ENCODE measurements at regions not wholly inside any gene's neighbourhood (a gene's known extent, or its start where the extent isn't known, plus 50 kb on each side); places are given as distances from the start of the nearest gene placed in this dataset.

DNA sequence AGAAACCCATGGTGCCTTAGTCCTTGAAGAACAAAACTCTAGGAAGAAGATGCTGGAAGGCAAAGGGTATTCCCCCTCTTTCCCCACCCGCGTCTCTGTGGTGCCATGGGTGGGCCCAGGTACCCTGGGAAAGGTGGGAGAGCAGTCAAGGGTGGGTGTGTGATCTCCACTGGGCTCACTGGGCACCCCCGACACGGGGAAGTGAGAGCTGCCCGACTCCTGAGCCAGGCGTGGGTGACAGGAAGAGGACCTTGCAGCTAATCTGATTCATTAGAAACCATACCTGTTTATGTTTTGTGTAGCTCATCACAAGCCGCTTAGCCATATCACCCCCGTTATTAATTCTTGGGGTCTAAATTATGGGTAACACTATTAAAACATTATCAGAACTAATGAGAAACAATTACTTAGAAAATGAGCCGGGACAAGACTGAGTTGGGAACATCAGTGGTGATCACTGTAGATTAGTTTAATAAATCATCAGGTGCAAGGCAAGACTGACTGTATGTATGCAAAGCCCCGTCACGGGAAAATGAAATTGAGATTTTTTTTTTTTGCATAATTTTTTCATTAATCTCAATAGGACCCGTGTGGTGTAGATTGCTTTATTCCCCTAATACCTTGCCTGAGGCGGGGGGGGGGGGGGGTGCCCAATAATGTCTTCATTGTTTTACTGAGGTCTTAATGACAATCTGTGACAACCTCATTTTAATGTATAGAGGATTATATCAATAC lies 77.3 kb downstream of the ZIC5 start:
- TF ChIP-seq POLR2AphosphoS5 (IDR thresholded peaks at IDR 0.05; ENCODE audit: low read depth, low read length) (no peak), SIN3A (IDR thresholded peaks at IDR 0.05; ENCODE audit: borderline replicate concordance, insufficient read depth, low read length) (no peak), FOXP2 (optimal IDR thresholded peaks at IDR 0.05; ENCODE audit: borderline replicate concordance, extremely low read depth, extremely low read length, insufficient read depth) (no peak), TAF1 (IDR thresholded peaks at IDR 0.05; ENCODE audit: borderline replicate concordance, insufficient read depth, low read length) (no peak)

- no peak for TF ChIP-seq FOXP2 (optimal IDR thresholded peaks at IDR 0.05; ENCODE audit: borderline replicate concordance, extremely low read depth, extremely low read length, insufficient read depth)
Observed at GRCh38 chr13:99893567-99893966, 78.0 kb downstream of the ZIC5 start.

DNA sequence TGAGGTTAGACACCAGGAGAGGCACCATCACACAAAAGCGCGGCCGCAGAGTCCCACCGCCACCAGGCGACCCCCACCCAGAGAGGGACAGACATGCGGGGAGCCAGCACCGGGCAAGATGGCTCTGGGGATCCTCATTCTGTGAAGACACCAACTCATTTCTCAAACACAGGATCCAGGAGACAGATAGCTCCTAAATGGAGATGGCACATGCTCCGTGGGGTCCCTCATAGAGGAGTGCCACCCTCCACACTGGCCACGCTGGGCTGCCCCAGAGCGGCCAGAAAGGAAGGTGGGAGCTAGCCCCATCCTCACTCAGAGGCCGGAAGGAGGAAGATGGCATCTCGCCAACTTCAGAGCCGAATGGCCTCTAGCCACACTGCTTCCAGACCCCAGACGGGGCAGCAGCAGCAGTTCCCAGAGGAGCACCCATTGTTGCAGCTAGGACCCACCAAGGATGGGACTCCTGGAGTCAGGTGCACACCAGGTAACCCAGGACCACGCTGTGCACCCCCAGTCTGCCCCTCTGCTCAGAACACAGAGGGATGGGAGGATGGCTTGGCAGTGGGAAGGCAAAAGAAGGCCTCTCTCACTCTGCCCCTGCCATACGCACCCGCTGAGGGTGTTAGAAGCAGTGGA lies 78.6 kb downstream of the ZIC5 start:
- no peak for TF ChIP-seq REST (IDR thresholded peaks at IDR 0.05; ENCODE audit: insufficient read depth in 1 of 2, low read depth in 2 of 2, low read length in 2 of 2)
- TF ChIP-seq TAF1 (IDR thresholded peaks at IDR 0.05; ENCODE audit: borderline replicate concordance, insufficient read depth, low read length) = no peak
- no peak for TF ChIP-seq SIN3A (IDR thresholded peaks at IDR 0.05; ENCODE audit: borderline replicate concordance, insufficient read depth, low read length)

GRCh38 chr13:99892196-99892613 lies 79.4 kb downstream of the ZIC5 start:
- TF ChIP-seq FOXP2 (optimal IDR thresholded peaks at IDR 0.05; ENCODE audit: borderline replicate concordance, extremely low read depth, extremely low read length, insufficient read depth) (no peak), POLR2AphosphoS5 (IDR thresholded peaks at IDR 0.05; ENCODE audit: low read depth, low read length) (no peak)

GRCh38 chr13:99886706-99887105 lies 84.9 kb downstream of the ZIC5 start:
- TF ChIP-seq REST (IDR thresholded peaks at IDR 0.05; ENCODE audit: insufficient read depth in 1 of 2, low read depth in 2 of 2, low read length in 2 of 2) (no peak), SIN3A (IDR thresholded peaks at IDR 0.05; ENCODE audit: borderline replicate concordance, insufficient read depth, low read length) (no peak), FOXP2 (optimal IDR thresholded peaks at IDR 0.05; ENCODE audit: borderline replicate concordance, extremely low read depth, extremely low read length, insufficient read depth) (no peak), POLR2AphosphoS5 (IDR thresholded peaks at IDR 0.05; ENCODE audit: low read depth, low read length) (no peak), TAF1 (IDR thresholded peaks at IDR 0.05; ENCODE audit: borderline replicate concordance, insufficient read depth, low read length) (no peak)

GRCh38 chr13:99884913-99885312 lies 86.7 kb downstream of the ZIC5 start:
- TF ChIP-seq POLR2AphosphoS5 (IDR thresholded peaks at IDR 0.05; ENCODE audit: low read depth, low read length) (no peak), SIN3A (IDR thresholded peaks at IDR 0.05; ENCODE audit: borderline replicate concordance, insufficient read depth, low read length) (no peak), FOXP2 (optimal IDR thresholded peaks at IDR 0.05; ENCODE audit: borderline replicate concordance, extremely low read depth, extremely low read length, insufficient read depth) (no peak), REST (IDR thresholded peaks at IDR 0.05; ENCODE audit: insufficient read depth in 1 of 2, low read depth in 2 of 2, low read length in 2 of 2) (no peak), TAF1 (IDR thresholded peaks at IDR 0.05; ENCODE audit: borderline replicate concordance, insufficient read depth, low read length) (no peak)

All from PFSK-1 (cell line).